ENCODE measurements at regions not wholly inside any gene's neighbourhood (a gene's known extent, or its start where the extent isn't known, plus 50 kb on each side); places are given as distances from the start of the nearest gene placed in this dataset.

GRCh38 chr4:54439831-54440243 lies 210.7 kb downstream of the PDGFRA start:
- no peak for DNase-seq (ENCODE audit: low read depth, low spot score)
- Histone ChIP-seq H3K9me3 (replicated peaks; ENCODE audit: control insufficient read depth, insufficient read depth, low read length) (no peaks in the 10 kb centered on the region), H3K79me2 (ENCODE audit: control insufficient read depth, insufficient read depth, low read length) (no peaks in the 10 kb centered on the region), H2AFZ (ENCODE audit: control insufficient read depth, low read depth, low read length) (no peak overlapping the region), H3K9ac (ENCODE audit: control insufficient read depth, insufficient read depth, low read length) (no peak overlapping the region), H4K20me1 (ENCODE audit: control insufficient read depth, insufficient read depth) (no peaks in the 10 kb centered on the region), H3K4me2 (ENCODE audit: control insufficient read depth, insufficient read depth) (no peak overlapping the region), H3K4me3 (no peak overlapping the region), H3K27ac (ENCODE audit: control insufficient read depth, insufficient read depth) (no peak overlapping the region), H3K4me1 (ENCODE audit: control insufficient read depth, insufficient read depth, low read length) (no peaks in the 10 kb centered on the region), H3K27me3 (replicated peaks in 1 of 2; ENCODE audit: control insufficient read depth in 2 of 2, insufficient read depth in 2 of 2, low read length in 1 of 2) (peaks cover 0 to 2% of the 10 kb centered on the region in 2 experiments; a peak in 1 of 4 replicates), H3K36me3 (ENCODE audit: control insufficient read depth in 2 of 2, insufficient read depth in 2 of 2, low read length in 1 of 2) (no peaks in the 10 kb centered on the region)
- FAIRE-seq, result no peak
- CTCF ChIA-PET, result interaction anchor here (0.8 to 3.2 kb wide), 6 partner anchors 7 to 123 kb away, joined by 3 to 31 read pairs (median 6); no protein-coding TSS in a partner anchor
- intact Hi-C loops (cut with micrococcal nuclease; ENCODE audit: unreplicated experiment), result no loop called here
- ATAC-seq, result peak; percentile 62
- 0% methylated on average over 3 of the region's 6 CpGs for WGBS (ENCODE audit: insufficient coverage, insufficient replicate concordance, low lambda C conversion rate, missing lambda C conversion rate)
- no TSS peak for BruUV-seq (replicated peaks)
- POLR2A ChIA-PET, result no interaction called here
- in situ Hi-C loops (cut with MboI), result loop anchor here (5.0 kb wide), 1 partner anchor 118 kb away; no protein-coding TSS in a partner anchor
- RAD21 ChIA-PET (ENCODE audit: unreplicated experiment), result interaction anchor here (0.6 kb wide), 1 partner anchor 1427 kb away, joined by 3 read pairs; no protein-coding TSS in a partner anchor
- TF ChIP-seq TARDBP (IDR thresholded peaks at IDR 0.05; ENCODE audit: borderline replicate concordance), result no peak
- no peak for TF ChIP-seq E2F4 (IDR thresholded peaks at IDR 0.05; ENCODE audit: low read depth, low read length)
- TF ChIP-seq CUX1 (IDR thresholded peaks at IDR 0.05; ENCODE audit: insufficient replicate concordance, low read depth, low read length), result no peak
- TF ChIP-seq RELA (IDR thresholded peaks at IDR 0.05; ENCODE audit: borderline replicate concordance, partially characterized antibody), result no peak
- no peak for TF ChIP-seq PAX5 (IDR thresholded peaks at IDR 0.05; ENCODE audit: borderline replicate concordance, low read depth, low read length)
- TF ChIP-seq BCL11A (IDR thresholded peaks at IDR 0.05; ENCODE audit: low read depth, low read length), result no peak
- TF ChIP-seq JUND (IDR thresholded peaks at IDR 0.05; ENCODE audit: low read depth, low read length), result no peak
- no peak for TF ChIP-seq SPI1 (IDR thresholded peaks at IDR 0.05; ENCODE audit: borderline replicate concordance, insufficient read depth, low read depth, low read length)
- TF ChIP-seq ZBED1 (IDR thresholded peaks at IDR 0.05; ENCODE audit: borderline replicate concordance), result no peak
- no peak for TF ChIP-seq CHD1 (IDR thresholded peaks at IDR 0.05; ENCODE audit: low read depth, low read length)
- TF ChIP-seq MTA3 (IDR thresholded peaks at IDR 0.05; ENCODE audit: borderline replicate concordance, low read length), result no peak
- no peak for TF ChIP-seq BACH1 (IDR thresholded peaks at IDR 0.05; ENCODE audit: borderline replicate concordance)
- TF ChIP-seq BMI1 (IDR thresholded peaks at IDR 0.05; ENCODE audit: borderline replicate concordance), result no peak
- no peak for TF ChIP-seq YY1 (IDR thresholded peaks at IDR 0.05; ENCODE audit: low read depth, low read length)
- SMC1A ChIA-PET (ENCODE audit: uncharacterized antibody, unreplicated experiment), result interaction anchor here (1.3 to 1.6 kb wide), 3 partner anchors 8 to 122 kb away, joined by 4 to 5 read pairs (median 4); no protein-coding TSS in a partner anchor

All from GM12878 (cell line).